Glutamatergic neuron (in vitro differentiated cells): ENCODE measurements at regions not wholly inside any gene's neighbourhood (a gene's known extent, or its start where the extent isn't known, plus 50 kb on each side); places are given as distances from the start of the nearest gene placed in this dataset.

Experiments used
- DNase-seq: peaks from one replicate; pipeline ENCODE4 v3.0.0; 2022
- H3K27ac Mint-ChIP-seq: one replicate; pipeline ENCODE4 v1.8.0; 2020; ENCODE audit warnings: mild to moderate bottlenecking, mixed read lengths, inconsistent platforms; ENCODE audit not compliant: unreplicated experiment
- H3K27me3 Mint-ChIP-seq: one replicate; pipeline ENCODE4 v1.8.0; 2020; ENCODE audit warnings: mild to moderate bottlenecking, moderate library complexity, mixed read lengths, inconsistent platforms; ENCODE audit not compliant: unreplicated experiment
- H3K36me3 Mint-ChIP-seq: one replicate; pipeline ENCODE4 v1.8.0; 2020; ENCODE audit warnings: mild to moderate bottlenecking, mixed read lengths, inconsistent platforms; ENCODE audit not compliant: unreplicated experiment
- H3K4me1 Mint-ChIP-seq: one replicate; pipeline ENCODE4 v1.8.0; 2020; ENCODE audit warnings: mild to moderate bottlenecking, low read depth, mixed read lengths, inconsistent platforms; ENCODE audit not compliant: unreplicated experiment
- H3K4me3 Mint-ChIP-seq: one replicate; pipeline ENCODE4 v1.8.0; 2020; ENCODE audit warnings: mild to moderate bottlenecking, mixed read lengths, inconsistent platforms; ENCODE audit not compliant: unreplicated experiment
- H3K9me3 Mint-ChIP-seq: one replicate; pipeline ENCODE4 v1.8.0; 2020; ENCODE audit warnings: mild to moderate bottlenecking, moderate library complexity, mixed read lengths, inconsistent platforms; ENCODE audit not compliant: unreplicated experiment
- TF ChIP-seq, protein P1 (sequence below): fragments of 200-600 bp; sonication (generic); IDR thresholded peaks from one replicate; pipeline ENCODE4 v1.5.0; 2021; ENCODE audit not compliant: partially characterized antibody, unreplicated experiment

DNA sequence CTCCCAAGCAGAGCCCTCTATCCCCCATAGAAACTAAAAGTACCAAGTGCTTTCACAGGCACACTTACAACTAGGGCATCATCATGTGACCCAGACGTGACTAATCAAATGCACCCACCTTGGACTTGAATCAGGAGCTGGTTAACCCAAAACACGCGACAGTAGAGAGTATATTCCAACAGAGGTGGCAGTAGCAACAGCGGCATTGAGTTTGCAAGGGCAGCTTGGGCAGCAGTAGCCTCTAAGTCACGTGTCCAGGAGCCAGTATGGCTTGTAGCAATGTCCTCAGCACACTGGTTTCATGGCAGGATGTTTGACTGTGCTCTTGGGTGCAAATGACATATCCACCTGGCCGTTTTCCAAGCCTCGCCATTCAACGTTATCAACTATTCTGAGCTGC lies 73.4 kb upstream of the DNAH5 start:
- H3K36me3 Mint-ChIP-seq = peaks cover 3% of the 10 kb centered on the region
- H3K9me3 Mint-ChIP-seq = peaks cover 4% of the 10 kb centered on the region
- DNase-seq = no peak
- no peaks in the 10 kb centered on the region for H3K27me3 Mint-ChIP-seq
- no peaks in the 10 kb centered on the region for H3K4me1 Mint-ChIP-seq
- no peak overlapping the region for H3K4me3 Mint-ChIP-seq
- no peak overlapping the region for H3K27ac Mint-ChIP-seq
- TF ChIP-seq, protein P1, sequence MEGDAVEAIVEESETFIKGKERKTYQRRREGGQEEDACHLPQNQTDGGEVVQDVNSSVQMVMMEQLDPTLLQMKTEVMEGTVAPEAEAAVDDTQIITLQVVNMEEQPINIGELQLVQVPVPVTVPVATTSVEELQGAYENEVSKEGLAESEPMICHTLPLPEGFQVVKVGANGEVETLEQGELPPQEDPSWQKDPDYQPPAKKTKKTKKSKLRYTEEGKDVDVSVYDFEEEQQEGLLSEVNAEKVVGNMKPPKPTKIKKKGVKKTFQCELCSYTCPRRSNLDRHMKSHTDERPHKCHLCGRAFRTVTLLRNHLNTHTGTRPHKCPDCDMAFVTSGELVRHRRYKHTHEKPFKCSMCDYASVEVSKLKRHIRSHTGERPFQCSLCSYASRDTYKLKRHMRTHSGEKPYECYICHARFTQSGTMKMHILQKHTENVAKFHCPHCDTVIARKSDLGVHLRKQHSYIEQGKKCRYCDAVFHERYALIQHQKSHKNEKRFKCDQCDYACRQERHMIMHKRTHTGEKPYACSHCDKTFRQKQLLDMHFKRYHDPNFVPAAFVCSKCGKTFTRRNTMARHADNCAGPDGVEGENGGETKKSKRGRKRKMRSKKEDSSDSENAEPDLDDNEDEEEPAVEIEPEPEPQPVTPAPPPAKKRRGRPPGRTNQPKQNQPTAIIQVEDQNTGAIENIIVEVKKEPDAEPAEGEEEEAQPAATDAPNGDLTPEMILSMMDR = no peak

DNA sequence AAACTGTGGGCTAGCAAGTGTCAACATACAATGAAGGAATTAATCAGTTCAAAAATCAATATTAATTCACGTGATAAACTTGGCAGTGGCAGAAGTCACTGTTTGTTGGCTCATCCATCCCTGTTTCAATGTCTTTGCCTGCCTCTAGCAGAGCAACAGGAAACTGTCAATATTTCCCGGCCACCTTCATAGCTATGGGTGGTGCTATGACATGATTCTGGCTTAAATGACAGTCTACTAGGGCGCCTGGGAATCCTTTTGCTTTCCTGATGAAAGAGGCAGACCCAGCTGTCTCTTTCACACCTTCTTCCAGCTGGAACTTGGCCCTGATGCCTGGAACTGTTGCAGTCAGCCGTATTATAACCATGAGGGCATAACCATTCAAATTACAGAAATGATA lies 72.1 kb upstream of the DNAH5 start:
- TF ChIP-seq, protein P1 = no peak
- H3K36me3 Mint-ChIP-seq = peaks cover 3% of the 10 kb centered on the region
- H3K27me3 Mint-ChIP-seq = no peaks in the 10 kb centered on the region
- H3K9me3 Mint-ChIP-seq = peaks cover 4% of the 10 kb centered on the region
- H3K27ac Mint-ChIP-seq = no peak overlapping the region
- H3K4me1 Mint-ChIP-seq = peaks cover 5% of the 10 kb centered on the region
- DNase-seq = no peak
- H3K4me3 Mint-ChIP-seq = no peak overlapping the region

DNA sequence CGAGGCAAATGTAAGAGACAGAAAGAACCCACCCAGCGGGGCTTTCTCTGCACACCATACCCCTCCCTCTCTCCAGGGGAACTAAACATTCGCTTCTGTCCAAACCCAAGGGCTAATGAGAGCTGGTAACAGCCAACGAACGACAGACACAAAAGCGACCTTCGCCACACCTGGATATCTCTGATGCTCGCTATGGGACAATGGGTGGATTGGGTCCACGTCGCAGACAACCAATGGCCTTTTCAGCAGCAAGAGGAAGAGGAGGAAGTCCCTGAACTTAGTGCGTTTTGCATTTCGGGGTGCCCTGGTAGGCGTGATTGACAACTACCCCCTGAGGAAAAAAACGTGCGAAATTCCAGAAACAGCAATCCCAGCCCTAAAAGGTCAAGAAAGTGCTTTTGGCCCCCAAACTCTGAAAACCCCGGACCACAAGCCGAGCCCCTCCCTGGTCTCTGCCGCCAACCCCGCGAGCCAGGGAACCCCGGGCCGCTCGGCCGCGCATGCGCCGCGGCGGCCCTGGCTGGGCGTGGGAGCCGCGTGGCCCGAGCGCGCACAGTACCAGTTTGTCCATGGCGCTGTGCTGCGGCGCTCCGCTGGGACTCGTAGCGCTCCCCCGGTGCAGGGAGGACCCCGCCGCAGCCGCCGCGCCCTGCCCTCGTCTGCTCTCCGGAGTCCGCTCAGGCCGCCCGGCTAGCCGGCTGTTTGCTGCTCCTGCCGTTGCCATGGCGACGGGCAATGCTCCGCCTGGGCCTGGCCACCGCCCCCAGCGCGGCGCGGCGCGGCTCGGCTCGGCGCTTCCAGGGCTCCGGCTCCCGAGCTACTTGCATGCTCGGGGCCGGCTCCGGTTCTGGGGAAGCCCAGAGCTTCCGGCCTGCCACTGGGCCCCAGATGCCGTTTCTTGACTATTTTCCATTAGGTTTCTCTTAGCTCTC lies 66.9 kb upstream of the DNAH5 start:
- H3K27ac Mint-ChIP-seq = peak overlapping the region; percentile 68
- peak; percentile 92 for DNase-seq
- H3K36me3 Mint-ChIP-seq = no peaks in the 10 kb centered on the region
- TF ChIP-seq, protein P1 = no peak
- peaks cover 5% of the 10 kb centered on the region for H3K4me1 Mint-ChIP-seq
- H3K27me3 Mint-ChIP-seq = peaks cover 6% of the 10 kb centered on the region
- peaks cover 6% of the 10 kb centered on the region for H3K9me3 Mint-ChIP-seq
- H3K4me3 Mint-ChIP-seq = peak overlapping the region; percentile 98

DNA sequence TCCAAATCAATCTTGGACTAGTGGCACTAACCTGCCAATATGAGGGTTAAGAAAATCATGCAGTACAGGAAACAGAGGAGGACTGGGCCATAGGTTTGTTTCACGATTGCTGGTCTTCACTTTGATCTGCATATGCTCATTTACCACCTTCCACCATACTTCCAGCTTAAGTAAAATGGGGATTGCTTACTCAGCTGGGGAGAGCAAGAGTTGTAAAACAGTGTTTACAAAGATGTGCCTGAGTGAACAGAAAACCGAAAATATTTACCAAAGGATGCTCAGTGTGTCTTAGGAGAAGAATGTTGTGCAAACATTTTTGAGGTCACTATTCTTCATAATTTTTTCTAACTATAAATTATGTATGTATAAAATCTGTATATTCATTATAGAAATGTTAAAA lies 65.1 kb upstream of the DNAH5 start:
- Mint-ChIP-seq H3K9me3 (peaks cover 6% of the 10 kb centered on the region), H3K36me3 (peaks cover 5% of the 10 kb centered on the region), H3K4me1 (peaks cover 5% of the 10 kb centered on the region), H3K27me3 (peaks cover 6% of the 10 kb centered on the region), H3K27ac (no peak overlapping the region), H3K4me3 (no peak overlapping the region)
- no peak for DNase-seq
- TF ChIP-seq, protein P1 = no peak

DNA sequence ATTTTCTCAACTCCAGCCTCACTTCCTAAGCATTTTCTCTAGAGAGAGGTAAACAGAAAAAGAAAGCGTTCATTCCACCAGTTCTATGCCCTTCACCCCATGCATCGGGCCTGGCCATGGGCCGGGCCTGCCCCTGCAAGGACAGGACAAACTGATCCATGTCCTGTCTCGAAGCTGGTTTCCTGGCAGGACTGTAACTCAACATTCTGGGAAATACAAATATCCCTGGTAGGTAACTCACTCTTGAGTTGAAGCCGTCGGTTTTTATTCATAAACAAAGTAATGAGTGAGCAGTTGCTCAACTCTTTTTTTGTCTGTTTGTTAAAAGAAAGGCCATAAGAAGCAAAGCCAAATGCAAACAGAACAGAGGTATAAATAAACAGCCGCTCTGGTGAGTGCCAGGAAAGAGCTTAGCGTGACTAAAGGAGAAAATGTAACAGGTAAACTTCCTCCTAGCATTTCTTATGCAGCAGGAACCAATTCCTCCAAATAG lies 64.4 kb upstream of the DNAH5 start:
- Mint-ChIP-seq H3K36me3 (peaks cover 5% of the 10 kb centered on the region), H3K9me3 (peaks cover 6% of the 10 kb centered on the region), H3K4me3 (no peak overlapping the region), H3K4me1 (peaks cover 5% of the 10 kb centered on the region), H3K27me3 (peaks cover 6% of the 10 kb centered on the region), H3K27ac (no peak overlapping the region)
- TF ChIP-seq, protein P1 = no peak
- no peak for DNase-seq
